ENCODE measurements at regions not wholly inside any gene's neighbourhood (a gene's known extent, or its start where the extent isn't known, plus 50 kb on each side); places are given as distances from the start of the nearest gene placed in this dataset.
"Not testable (repeated sequence)": the region's sequence is repeated elsewhere in the genome, so short reads cannot be mapped to it uniquely, and the experiment has no call there.

DNA sequence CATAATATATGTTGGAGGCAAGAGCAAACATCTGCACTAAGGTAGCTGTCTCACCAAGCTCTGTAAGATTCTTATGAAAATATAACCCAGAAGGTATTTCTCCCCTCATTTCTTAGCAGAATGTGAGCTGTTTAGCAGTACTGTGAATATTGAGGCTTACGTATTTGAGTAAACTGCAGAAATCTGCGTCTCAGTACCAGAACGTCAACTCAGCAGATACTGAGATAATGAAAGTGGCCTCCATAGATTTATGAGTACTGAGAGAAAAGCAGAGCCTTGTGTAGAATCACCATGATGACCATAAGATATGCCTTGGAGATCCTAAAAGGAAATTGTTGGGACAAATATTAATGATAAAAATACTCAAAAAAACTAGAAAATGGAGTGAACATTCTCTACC, 296.7 kb upstream of the TECRL start:
- Histone ChIP-seq H3K27ac (no peak overlapping the region), H3K4me1 (no peaks in the 10 kb centered on the region), H3K9me3 (no peaks in the 10 kb centered on the region), H3K36me3 (no peaks in the 10 kb centered on the region), H3K4me3 (no peak overlapping the region), H3K27me3 (no peaks in the 10 kb centered on the region)
- DNase-seq, result no peak
- no peak for TF ChIP-seq POLR2A (IDR thresholded peaks at IDR 0.05)
- TF ChIP-seq, protein P1, sequence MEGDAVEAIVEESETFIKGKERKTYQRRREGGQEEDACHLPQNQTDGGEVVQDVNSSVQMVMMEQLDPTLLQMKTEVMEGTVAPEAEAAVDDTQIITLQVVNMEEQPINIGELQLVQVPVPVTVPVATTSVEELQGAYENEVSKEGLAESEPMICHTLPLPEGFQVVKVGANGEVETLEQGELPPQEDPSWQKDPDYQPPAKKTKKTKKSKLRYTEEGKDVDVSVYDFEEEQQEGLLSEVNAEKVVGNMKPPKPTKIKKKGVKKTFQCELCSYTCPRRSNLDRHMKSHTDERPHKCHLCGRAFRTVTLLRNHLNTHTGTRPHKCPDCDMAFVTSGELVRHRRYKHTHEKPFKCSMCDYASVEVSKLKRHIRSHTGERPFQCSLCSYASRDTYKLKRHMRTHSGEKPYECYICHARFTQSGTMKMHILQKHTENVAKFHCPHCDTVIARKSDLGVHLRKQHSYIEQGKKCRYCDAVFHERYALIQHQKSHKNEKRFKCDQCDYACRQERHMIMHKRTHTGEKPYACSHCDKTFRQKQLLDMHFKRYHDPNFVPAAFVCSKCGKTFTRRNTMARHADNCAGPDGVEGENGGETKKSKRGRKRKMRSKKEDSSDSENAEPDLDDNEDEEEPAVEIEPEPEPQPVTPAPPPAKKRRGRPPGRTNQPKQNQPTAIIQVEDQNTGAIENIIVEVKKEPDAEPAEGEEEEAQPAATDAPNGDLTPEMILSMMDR (IDR thresholded peaks at IDR 0.05), result no peak

DNA sequence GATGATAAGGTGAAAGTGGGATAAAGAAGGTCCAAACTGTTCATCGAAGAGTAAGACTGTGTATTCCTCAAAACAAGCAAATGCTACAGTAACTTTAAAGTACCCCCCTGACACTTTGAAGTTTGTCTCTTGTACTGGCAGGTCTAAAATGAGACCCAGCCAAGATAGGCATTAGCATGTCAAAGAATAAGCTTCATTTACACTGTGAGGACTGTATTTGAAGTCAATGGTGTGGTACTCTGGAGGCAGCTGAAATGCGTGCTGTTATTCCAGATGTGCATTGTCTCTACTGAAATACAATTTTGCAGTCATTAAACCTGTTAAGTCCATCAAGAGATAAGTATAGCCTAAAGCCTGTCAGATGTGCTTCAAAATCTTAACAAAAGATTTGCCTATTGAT, 288.9 kb upstream of the TECRL start:
- H3K4me3 ChIP-seq, result no peak overlapping the region
- no peaks in the 10 kb centered on the region for H3K27me3 ChIP-seq
- H3K4me1 ChIP-seq, result no peaks in the 10 kb centered on the region
- H3K36me3 ChIP-seq, result no peaks in the 10 kb centered on the region
- DNase-seq, result no peak
- H3K9me3 ChIP-seq, result no peaks in the 10 kb centered on the region
- TF ChIP-seq, protein P1 (IDR thresholded peaks at IDR 0.05), result no peak
- no peak for TF ChIP-seq POLR2A (IDR thresholded peaks at IDR 0.05)
- no peak overlapping the region for H3K27ac ChIP-seq

DNA sequence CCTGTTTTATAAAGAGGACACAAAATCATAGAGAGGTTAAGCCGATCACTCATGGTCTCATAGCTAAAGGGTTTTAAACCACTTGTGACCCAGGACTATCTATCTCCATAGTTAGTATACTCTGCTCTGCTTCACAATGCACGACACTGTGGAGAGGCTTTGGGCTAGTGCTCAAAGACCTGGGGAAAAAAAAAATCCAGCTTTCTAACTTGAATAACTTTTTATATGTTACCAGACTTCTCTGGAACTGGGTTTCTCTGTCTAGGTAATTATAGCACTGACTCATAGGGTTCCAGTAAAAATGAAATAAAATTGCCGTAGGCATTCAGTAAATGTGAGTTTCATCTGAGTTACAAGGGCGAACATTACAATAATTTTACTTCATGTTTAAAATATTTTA, 273.7 kb upstream of the TECRL start:
- Histone ChIP-seq H3K36me3 (no peaks in the 10 kb centered on the region), H3K4me3 (no peak overlapping the region), H3K4me1 (no peaks in the 10 kb centered on the region), H3K9me3 (no peaks in the 10 kb centered on the region), H3K27me3 (no peaks in the 10 kb centered on the region), H3K27ac (no peak overlapping the region)
- TF ChIP-seq, protein P1 (IDR thresholded peaks at IDR 0.05), result no peak
- TF ChIP-seq POLR2A (IDR thresholded peaks at IDR 0.05), result no peak
- DNase-seq, result no peak

DNA sequence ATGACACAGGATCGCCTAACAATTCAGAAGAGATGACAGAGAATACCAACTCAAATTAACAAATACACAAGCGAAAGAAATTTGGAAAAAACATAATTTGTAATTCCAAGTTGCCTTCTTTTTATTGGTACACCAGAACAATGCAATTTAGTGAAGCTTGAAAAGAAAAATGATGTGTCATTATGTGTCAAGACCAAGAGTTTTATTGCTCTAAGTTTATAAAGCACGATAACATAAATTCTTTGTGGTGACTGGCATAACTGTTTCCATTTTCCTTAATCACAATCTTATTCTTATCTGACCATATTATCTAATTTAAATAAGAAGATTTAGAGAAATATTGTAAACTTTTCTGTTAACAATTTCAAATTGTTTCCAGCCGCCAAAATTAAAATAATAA, 273.2 kb upstream of the TECRL start:
- no peaks in the 10 kb centered on the region for H3K27me3 ChIP-seq
- no peaks in the 10 kb centered on the region for H3K9me3 ChIP-seq
- no peak for DNase-seq
- H3K27ac ChIP-seq, result no peak overlapping the region
- TF ChIP-seq, protein P1 (IDR thresholded peaks at IDR 0.05), result no peak
- no peak for TF ChIP-seq POLR2A (IDR thresholded peaks at IDR 0.05)
- H3K4me1 ChIP-seq, result no peaks in the 10 kb centered on the region
- no peak overlapping the region for H3K4me3 ChIP-seq
- no peaks in the 10 kb centered on the region for H3K36me3 ChIP-seq

DNA sequence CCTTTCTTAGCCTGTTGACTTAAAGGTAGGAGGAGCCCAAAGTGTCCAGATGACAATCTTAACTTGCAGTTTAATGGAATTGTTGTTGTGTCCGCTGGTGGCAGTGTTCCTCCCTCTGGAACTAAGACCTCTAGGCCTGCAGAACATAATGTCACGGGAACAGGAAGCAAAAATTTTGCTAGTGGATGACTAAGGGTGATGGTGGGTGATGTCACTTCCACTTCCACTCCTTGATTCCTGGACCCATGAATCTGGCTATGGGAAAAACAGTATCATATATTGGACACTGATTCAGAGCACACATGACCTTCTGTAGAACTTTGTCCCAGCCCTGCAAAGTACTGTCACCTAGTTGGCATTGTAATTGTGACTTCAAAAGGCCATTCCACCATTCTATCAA, 263.9 kb upstream of the TECRL start:
- H3K4me3 ChIP-seq, H3K27ac ChIP-seq, H3K36me3 ChIP-seq, H3K4me1 ChIP-seq, H3K9me3 ChIP-seq, H3K27me3 ChIP-seq, DNase-seq: not testable (repeated sequence)

DNA sequence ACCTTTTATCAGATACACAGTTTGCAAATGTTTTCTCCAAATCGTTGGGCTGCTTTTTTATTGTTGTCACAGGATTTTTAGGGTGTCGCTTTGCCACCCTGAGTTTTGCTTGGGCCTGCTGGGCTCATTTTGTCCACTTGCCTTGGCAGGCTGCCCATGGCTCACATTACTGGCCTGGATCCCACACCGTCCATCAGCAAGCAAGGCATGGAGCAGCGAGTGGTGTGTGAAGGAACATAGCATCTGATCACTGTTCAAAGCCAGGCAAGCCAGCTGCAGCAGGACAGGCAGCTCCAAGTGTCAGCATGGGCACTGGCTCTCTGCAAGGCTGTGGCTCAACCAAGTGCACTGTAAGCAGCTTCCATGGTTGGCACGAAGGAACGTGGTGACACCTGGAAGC, 261.4 kb upstream of the TECRL start:
- Histone ChIP-seq H3K4me3 (no peak overlapping the region), H3K27me3 (no peaks in the 10 kb centered on the region), H3K36me3 (no peaks in the 10 kb centered on the region), H3K27ac (no peak overlapping the region), H3K9me3 (no peaks in the 10 kb centered on the region), H3K4me1 (no peaks in the 10 kb centered on the region)
- no peak for TF ChIP-seq POLR2A (IDR thresholded peaks at IDR 0.05)
- DNase-seq, result no peak

DNA sequence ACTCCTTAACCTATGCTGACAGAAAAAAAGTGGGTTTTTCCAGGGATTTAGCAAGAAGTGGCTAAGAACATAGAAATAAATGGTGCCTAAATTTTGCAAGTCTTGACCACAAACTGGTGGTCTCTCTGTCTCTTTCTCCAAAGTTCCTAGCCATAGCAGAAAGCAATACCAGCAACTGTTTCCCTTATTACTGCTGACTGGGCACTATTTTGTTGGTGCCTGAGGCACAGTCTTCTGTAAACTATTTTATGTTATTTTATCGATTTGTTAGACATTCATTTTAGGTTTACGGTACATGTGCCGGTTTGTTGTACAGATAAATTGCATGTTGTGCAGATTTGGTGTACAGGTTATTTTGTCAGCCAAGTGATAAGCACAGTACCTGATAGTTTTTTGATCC, 234.6 kb upstream of the TECRL start:
- H3K27ac ChIP-seq, result no peak overlapping the region
- DNase-seq, result no peak
- H3K4me3 ChIP-seq, result no peak overlapping the region
- TF ChIP-seq, protein P1 (IDR thresholded peaks at IDR 0.05), result no peak
- TF ChIP-seq POLR2A (IDR thresholded peaks at IDR 0.05), result no peak
- H3K4me1 ChIP-seq, result no peaks in the 10 kb centered on the region
- no peaks in the 10 kb centered on the region for H3K36me3 ChIP-seq
- no peaks in the 10 kb centered on the region for H3K27me3 ChIP-seq
- no peaks in the 10 kb centered on the region for H3K9me3 ChIP-seq

Data from Peyer's patch (tissue), 4 donors.